Limb (tissue), 2 donors: ENCODE measurements at regions not wholly inside any gene's neighbourhood (a gene's known extent, or its start where the extent isn't known, plus 50 kb on each side); places are given as distances from the start of the nearest gene placed in this dataset.

Experiments
- DNase-seq, 2 donors: peaks; one replicate each; pipeline ENCODE4 v3.0.0-alpha.2; 2016; ENCODE audit errors: extremely low spot score in 2 of 2

GRCh38 chr6:80553071-80553740 lies 446.7 kb downstream of the BCKDHB start:
- DNase-seq: no peak

DNA sequence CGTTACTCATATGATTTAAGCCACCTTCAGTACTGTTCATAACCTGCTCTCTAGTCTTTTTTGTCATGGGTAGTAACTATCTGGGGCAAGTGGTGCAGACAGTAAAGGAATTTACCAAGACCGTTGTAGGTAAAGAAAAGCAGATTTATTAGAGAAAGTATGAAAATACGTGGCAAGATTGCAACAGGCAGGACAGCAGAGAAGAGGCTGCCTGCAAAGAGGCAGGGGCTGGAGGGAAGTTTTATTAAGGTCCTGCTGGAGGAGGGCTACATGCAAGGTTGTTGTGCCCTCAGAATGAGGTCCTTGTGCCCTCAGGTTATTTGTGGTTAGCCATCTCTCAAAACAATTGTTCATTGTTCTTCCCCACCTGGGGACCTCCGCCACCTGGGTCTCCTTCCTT lies 444.3 kb downstream of the BCKDHB start:
- no peak for DNase-seq

DNA sequence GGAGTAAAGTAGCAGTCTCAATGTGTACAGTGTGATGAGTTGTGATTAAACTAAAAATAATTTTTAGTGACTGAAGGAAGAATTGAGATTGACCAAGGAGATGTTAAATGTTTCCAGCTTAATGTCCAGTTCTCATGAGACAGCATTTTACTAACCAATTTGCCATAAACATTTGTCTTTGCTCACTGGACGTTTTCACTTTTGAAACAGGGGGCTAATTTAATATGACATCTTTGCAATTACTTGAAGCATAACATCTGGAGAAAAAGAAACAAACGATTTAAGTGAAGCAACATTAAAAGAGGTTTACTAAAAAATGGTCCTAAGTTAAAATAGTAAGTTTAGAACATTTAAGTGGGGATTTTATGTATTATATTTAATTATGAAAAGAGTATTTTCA lies 443.8 kb downstream of the BCKDHB start:
- DNase-seq: no peak

- no peak for DNase-seq
Observed at GRCh38 chr6:80548532-80548931, 442.1 kb downstream of the BCKDHB start.

GRCh38 chr6:80547827-80548226 lies 441.4 kb downstream of the BCKDHB start:
- no peak for DNase-seq

DNA sequence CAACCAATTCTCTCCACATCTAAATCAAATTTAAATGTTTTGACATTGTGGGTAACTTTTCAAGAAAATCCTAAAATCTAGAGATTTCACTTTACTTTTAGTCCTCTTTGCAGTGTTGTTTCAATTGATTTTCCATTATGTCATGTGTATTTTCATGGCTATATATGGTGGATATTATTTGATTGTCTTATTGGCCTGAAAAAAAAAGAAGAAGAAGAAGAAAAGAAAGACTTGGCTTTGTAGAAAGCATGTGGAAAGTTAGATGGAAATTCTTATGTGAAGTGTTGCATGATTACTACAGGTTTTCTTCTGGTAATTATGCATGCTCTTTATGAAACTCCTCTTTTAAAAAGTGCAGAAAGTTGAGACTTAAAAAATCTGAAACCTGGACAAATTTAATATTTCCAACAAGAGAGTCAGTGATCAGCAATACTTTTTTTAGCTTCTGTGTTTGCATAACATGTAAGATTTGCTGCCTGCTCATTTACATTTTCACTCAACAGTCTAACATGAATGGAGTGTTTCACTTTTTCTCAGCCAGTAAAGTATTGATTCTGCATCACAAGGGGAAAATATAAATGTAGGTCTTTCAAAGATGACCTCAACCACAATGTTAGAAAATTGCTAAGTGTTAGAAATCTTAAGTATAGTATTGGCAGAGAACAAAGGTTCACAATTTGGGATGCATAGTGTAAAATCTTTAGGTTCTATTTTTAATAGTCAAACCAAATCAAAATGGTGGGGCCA lies 438.7 kb downstream of the BCKDHB start:
- DNase-seq: no peak

- no peak for DNase-seq
Observed at GRCh38 chr6:80544555-80544954, 438.1 kb downstream of the BCKDHB start.

GRCh38 chr6:80543598-80544222 lies 437.2 kb downstream of the BCKDHB start:
- DNase-seq: no peak

DNA sequence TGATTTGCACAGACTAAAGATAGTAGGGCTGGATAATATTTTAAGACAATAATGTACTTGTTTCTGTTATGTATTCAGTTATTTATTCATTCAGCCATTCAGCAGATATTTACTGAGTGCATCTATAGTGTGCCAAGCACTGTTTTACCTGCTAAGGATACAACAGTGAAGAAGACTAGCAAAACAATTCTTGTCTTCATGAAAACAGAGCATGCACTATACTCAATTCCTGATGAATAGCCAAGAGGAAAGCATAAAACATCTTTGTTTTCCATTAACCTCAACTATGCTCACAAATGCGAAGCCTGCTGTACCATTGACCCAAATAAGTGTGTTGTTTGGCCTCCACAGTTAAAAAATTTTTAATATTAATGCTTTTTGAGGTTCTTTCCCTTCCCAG lies 436.7 kb downstream of the BCKDHB start:
- DNase-seq: no peak

DNA sequence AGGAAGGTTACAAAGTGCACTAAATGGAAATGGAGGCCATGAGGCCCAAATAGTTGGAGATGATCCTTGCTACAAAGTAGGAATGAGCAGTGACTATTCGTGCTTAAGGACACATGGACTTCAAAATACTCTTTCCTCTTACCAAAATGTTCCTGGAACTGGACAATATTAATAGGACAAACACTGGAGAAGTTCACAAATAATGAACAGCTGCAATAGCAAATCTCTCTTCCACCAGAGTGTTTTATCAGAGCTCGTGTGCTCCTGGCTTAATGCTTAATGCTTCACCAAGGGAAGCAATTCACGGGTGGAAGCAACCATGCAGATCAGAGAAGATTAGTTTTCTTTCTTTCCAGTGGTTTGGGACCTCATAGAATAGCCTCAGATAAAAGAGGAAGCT lies 435.4 kb downstream of the BCKDHB start:
- no peak for DNase-seq

- DNase-seq: no peak
Observed at GRCh38 chr6:80541181-80541580, 434.7 kb downstream of the BCKDHB start.

- no peak for DNase-seq
Observed at GRCh38 chr6:80540700-80541099, 434.2 kb downstream of the BCKDHB start.

DNA sequence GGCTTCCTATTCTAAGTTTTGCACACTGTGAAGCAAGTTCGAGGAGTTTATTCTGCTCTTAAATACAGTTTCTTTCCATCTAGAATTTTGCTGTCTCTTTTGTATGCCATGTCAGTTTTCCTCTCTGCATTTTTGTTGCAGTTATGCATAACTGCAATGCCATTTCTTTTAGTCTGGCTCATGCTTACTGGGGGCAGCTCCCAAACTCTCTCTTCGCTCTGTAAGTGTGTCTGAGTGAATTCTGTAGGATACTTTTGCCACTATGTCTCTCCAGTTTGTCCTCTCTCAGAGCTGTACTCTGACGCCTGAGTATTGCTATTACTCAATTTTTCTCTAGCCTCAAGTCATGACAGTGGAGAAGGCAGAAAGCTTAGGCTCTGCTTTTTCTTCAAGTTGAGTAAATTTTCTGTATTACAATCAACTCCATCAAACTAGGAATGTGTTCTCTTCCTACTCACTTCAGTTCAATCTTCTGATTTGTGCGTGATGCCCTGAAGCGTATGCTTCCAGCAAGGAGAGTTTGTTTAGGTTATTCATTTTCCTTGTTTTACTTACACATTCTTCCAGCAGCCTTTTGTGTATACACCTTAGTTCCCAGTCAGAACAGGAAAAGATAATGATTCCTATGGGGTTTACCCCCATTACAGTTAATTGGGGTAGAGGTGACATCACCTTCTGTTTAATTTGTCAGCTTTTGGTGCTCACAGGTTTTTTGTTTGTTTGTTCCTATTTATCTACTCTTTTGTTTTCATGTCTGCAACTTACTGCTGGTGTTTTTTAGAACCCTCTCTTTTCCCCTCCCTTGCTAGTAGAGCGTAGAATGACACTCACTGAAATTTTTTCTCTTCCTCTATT lies 430.9 kb downstream of the BCKDHB start:
- no peak for DNase-seq

DNA sequence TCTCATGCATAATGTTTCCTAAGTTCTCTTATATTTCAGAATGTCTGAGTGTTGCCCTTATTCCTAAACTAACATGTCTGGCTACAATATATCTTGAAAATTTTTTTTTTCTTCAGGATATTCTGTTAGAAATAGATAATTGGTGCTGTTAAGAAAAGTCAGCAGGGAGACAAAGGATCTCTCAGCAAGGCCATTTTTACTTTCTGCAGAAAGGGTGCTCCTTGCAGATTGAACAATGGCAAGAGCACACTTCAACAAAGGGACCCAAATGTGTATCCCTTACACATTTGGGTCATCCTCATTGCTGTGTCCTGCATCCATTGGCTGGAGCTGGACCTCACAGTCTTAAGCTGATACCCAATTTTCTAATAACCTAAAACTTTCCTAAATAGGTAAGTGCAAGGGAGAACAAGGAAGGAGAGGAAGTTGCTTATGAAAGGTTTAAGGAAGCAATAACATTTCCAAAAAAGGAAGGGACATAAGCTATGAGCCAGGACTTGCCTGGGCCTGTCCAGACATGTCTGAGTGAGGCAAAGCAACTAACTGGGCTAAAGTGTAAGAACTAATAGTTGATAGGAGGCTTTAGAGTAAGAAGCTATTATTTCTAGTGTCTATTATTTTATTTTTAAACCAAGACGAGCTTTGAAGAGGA lies 429.6 kb downstream of the BCKDHB start:
- no peak for DNase-seq

DNA sequence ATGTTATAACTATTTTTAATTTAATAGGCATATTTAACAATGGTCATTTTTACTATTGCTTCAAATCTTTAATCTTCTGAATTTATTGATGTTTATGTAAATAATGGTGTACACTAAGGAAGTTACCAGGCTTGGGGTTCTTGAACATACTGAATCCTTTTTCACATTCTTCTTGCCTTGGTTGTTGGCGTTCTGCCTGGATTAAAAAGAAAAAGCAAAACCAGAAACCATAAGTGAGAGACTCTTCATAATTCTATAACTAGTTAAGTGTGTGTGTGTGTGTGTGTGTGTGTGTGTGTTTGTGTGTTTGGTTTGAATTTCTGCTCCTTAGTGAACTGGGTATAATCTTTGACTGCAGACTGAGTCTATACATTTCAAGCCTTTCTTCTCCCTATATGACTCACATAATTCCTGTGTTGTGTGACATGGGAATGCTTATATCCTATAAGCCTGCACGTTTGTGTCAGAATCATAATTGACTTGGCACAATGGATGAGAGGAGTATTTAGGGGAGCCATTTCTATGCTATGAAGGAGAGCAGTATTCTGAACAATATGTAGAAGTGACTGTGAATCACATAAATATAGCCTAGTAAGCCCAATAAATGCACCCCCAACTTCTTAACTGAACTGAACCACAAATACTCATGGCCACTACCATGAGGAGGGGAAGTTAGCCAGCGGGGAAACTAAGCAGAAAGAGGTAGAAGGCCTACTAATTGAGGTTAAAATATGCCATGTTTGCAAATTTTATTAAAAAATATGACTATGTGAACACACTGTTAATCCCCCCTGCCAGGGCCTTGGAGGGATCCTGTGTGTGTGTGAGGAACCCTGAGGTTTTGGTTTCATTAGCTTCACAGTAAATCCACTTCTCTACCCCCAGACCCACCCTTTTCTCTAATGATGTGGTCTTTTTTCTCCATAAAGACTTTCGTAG lies 425.5 kb downstream of the BCKDHB start:
- no peak for DNase-seq

DNA sequence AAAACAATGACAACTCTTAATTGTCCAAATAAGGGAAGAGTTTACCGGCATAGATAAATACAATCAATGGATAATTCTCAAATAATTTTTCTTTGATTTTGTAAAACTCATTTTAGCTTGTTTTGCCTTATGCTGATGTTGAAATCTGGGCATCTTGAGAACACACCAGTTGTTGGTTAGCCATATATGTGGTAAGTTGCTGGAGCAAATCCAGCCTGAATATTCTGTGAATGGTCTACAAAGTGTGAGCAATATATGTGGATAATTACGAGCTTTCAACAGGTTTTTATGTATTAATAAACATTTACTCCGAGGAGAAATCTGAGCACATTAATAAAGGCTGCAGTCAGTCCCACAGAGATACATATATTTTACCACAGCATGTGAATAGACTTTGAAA lies 423.6 kb downstream of the BCKDHB start:
- no peak for DNase-seq

- DNase-seq: no peak
Observed at GRCh38 chr6:80528115-80528514, 421.6 kb downstream of the BCKDHB start.

- no peak for DNase-seq
Observed at GRCh38 chr6:80527552-80528052, 421.1 kb downstream of the BCKDHB start.

GRCh38 chr6:80523531-80523997 lies 417.1 kb downstream of the BCKDHB start:
- DNase-seq: peak in 1 of 2 donors; percentile 56

DNA sequence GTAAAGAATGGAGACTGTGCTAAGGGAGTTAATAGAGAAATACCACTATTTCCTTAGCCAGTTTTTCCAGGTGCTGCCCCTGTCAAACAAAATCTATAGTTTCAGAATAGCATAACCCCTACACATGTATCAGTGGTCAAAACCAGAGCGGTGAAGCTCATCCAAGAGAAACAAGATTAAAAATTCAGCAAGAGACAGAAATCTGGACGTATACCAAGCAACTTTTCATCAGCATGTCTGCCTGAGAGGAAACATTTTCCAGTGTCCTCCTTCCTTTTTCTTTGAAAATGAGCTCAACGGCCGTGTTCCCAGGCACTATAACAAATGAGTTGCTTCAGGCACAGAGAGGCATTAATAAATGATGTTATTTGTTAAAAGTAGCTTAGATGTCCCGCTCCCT lies 416.5 kb downstream of the BCKDHB start:
- peak in 1 of 2 donors; percentile 51 for DNase-seq
